GM12878 (cell line): ENCODE measurements at regions not wholly inside any gene's neighbourhood (a gene's known extent, or its start where the extent isn't known, plus 50 kb on each side); places are given as distances from the start of the nearest gene placed in this dataset.

ENCODE experiments used
- ATAC-seq: fragments of 200-7000 bp; cut with Tn5 transposase; 3 replicates; pipeline ENCODE4 v1.9.1; 2020; ENCODE audit warnings: mild to moderate bottlenecking, moderate library complexity
- BruUV-seq: library from RNA; stranded (reverse); fragments of 400-500 nt; replicated peaks from 2 replicates; lab custom pipeline; 2021; lab: Mats Ljungman, UMichigan
- CTCF ChIA-PET: fragments of 300-600 bp; sonication (Branson Sonifier 250); formaldehyde crosslinking; extraction: SDS; loops from one replicate; lab custom pipeline; 2021; ENCODE audit warnings: inconsistent platforms; lab: Yijun Ruan, JAX
- POLR2A ChIA-PET: fragments of 350-600 bp; formaldehyde crosslinking; extraction: SDS; loops from one replicate; lab custom pipeline; 2021; ENCODE audit warnings: inconsistent platforms; lab: Charles Lee
- RAD21 ChIA-PET: fragments of 300-600 bp; sonication (Branson Sonifier 250); formaldehyde crosslinking; loops from one replicate; lab custom pipeline; 2023; ENCODE audit warnings: antibody characterized with exemption; ENCODE audit not compliant: unreplicated experiment; lab: Charles Lee
- SMC1A ChIA-PET: fragments of 300-600 bp; sonication (Branson Sonifier 250); formaldehyde crosslinking; loops from one replicate; lab custom pipeline; 2023; ENCODE audit not compliant: unreplicated experiment, uncharacterized antibody; lab: Charles Lee
- DNase-seq: peaks from one replicate; pipeline ENCODE4 v3.0.0-alpha.2; 2011; ENCODE audit warnings: low read depth, low spot score
- FAIRE-seq: peaks from 3 replicates; lab custom pipeline; 2011; peaks lifted over from hg19 to GRCh38; lab: Jason Lieb, UNC
- H2AFZ ChIP-seq: 2 replicates; pipeline ENCODE4 v1.6.0; 2011; ENCODE audit warnings: low read depth, low read length, control low read depth; ENCODE audit not compliant: control insufficient read depth
- H3K27ac ChIP-seq: 2 replicates; pipeline ENCODE4 v1.5.1; 2011; ENCODE audit warnings: control low read depth; ENCODE audit not compliant: control insufficient read depth, insufficient read depth
- H3K27me3 ChIP-seq, 2 experiments: replicated peaks in 1 of 2; 2 replicates each; pipeline versions ENCODE4 v1.6.0 to v1.6.1; 2011; ENCODE audit warnings: low read length in 1 of 2; ENCODE audit not compliant: control insufficient read depth in 2 of 2, insufficient read depth in 2 of 2
- H3K36me3 ChIP-seq, 2 experiments: 2 replicates each; pipeline ENCODE4 v1.5.1; 2011; ENCODE audit warnings: low read length in 1 of 2; ENCODE audit not compliant: control insufficient read depth in 2 of 2, insufficient read depth in 2 of 2
- H3K4me1 ChIP-seq: 2 replicates; pipeline ENCODE4 v1.6.1; 2011; ENCODE audit warnings: mild to moderate bottlenecking, low read length, moderate library complexity, mixed read lengths; ENCODE audit not compliant: control insufficient read depth, insufficient read depth
- H3K4me2 ChIP-seq: 2 replicates; pipeline ENCODE4 v1.6.0; 2011; ENCODE audit warnings: control low read depth; ENCODE audit not compliant: control insufficient read depth, insufficient read depth
- H3K4me3 ChIP-seq: fragments of 200-600 bp; sonication (generic); 2 replicates; pipeline ENCODE4 v1.5.1; 2016
- H3K79me2 ChIP-seq: 2 replicates; pipeline ENCODE4 v1.6.0; 2011; ENCODE audit warnings: low read length; ENCODE audit not compliant: control insufficient read depth, insufficient read depth
- H3K9ac ChIP-seq: 2 replicates; pipeline ENCODE4 v1.8.0; 2011; ENCODE audit warnings: low read length, control low read depth, mixed read lengths; ENCODE audit not compliant: control insufficient read depth, insufficient read depth
- H3K9me3 ChIP-seq: replicated peaks from 3 replicates; pipeline ENCODE4 v1.5.1; 2011; ENCODE audit warnings: mild to moderate bottlenecking, low read length; ENCODE audit not compliant: control insufficient read depth, insufficient read depth
- H4K20me1 ChIP-seq: 2 replicates; pipeline ENCODE4 v1.6.0; 2011; ENCODE audit not compliant: control insufficient read depth, insufficient read depth
- ATF7 ChIP-seq: fragments of 450-650 bp; IDR thresholded peaks from 2 replicates; pipeline ENCODE4 v1.6.1; 2016; ENCODE audit warnings: low read depth, mild to moderate bottlenecking
- CHD4 ChIP-seq: fragments of 200-600 bp; sonication (generic); IDR thresholded peaks from 2 replicates; pipeline ENCODE4 v1.6.1; 2016; ENCODE audit warnings: mild to moderate bottlenecking
- GATAD2B ChIP-seq: fragments of 450-650 bp; conservative IDR thresholded peaks from 2 replicates; pipeline ENCODE4 v1.6.1; 2017; ENCODE audit warnings: low read depth, mild to moderate bottlenecking, moderate library complexity
- IRF5 ChIP-seq: fragments of 450-650 bp; IDR thresholded peaks from 2 replicates; pipeline ENCODE4 v1.6.1; 2017; ENCODE audit warnings: borderline replicate concordance
- PKNOX1 ChIP-seq: fragments of 450-650 bp; IDR thresholded peaks from 2 replicates; pipeline ENCODE4 v1.6.1; 2016; ENCODE audit warnings: mild to moderate bottlenecking
- RAD51 ChIP-seq: fragments of 450-650 bp; IDR thresholded peaks from 2 replicates; pipeline ENCODE4 v1.6.1; 2016; ENCODE audit warnings: moderate library complexity, mild to moderate bottlenecking, inconsistent platforms
- SMARCA5 ChIP-seq: fragments of 450-650 bp; IDR thresholded peaks from 2 replicates; pipeline ENCODE4 v1.6.1; 2017; ENCODE audit warnings: mild to moderate bottlenecking
- STAT3 ChIP-seq: IDR thresholded peaks from 2 replicates; pipeline ENCODE4 v1.6.1; 2011; ENCODE audit warnings: low read depth, low read length, improper control_type of control experiment
- WGBS: methylation state at CpG from one replicate; pipeline ENCODE4 v1.1.6; 2016; ENCODE audit warnings: low lambda C conversion rate; ENCODE audit not compliant: insufficient replicate concordance, insufficient coverage; ENCODE audit errors: missing lambda C conversion rate; 5-methylcytosine and 5-hydroxymethylcytosine counted together
- in situ Hi-C: fragments of 300-500 bp; cut with MboI; formaldehyde crosslinking; loops from 9 replicates; pipeline ENCODE4 v1.14.3; 2018; ENCODE audit warnings: mixed read lengths
- intact Hi-C: fragments of 100-400 bp; cut with micrococcal nuclease; formaldehyde crosslinking; loops from one replicate; pipeline ENCODE4 v1.14.2; 2022; ENCODE audit not compliant: unreplicated experiment
- TF ChIP-seq, protein P1 (sequence below): fragments of 450-650 bp; IDR thresholded peaks from 2 replicates; pipeline ENCODE4 v1.6.1; 2017; ENCODE audit warnings: mild to moderate bottlenecking, moderate library complexity

DNA sequence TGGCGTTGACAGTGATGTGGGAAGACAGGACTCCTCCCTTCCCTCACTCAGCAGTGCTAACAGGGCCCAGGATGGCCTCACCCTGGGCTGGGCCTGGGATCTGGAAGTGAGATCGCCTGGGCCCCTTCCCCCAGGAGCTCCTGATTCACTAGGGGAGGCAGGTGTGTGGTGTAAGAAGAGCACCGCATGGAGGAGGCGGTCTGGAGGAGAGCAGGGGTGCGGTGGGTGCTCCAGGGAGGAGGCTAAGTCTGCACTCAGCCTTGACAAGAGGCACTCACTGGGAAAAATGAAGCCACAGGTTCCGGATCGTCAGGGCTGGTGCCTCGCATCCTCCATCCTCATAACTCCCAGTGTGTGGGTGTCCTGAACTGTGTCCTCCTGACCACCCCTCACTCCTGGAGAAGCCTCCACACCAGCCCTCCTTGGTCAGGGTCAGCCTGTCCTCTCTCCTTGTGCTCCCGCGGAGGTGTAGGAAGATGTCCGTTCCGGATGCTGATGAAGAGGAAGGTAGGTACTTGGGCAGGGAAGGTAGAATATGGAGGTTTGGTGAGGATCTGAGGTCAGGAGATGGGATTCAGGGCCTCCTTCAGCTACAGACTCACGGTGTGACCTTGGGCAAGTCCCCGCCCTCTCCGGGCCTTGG, 142.1 kb upstream of the WNT4 start:
- WGBS = 46% methylated on average over 15 of the region's 15 CpGs

DNA sequence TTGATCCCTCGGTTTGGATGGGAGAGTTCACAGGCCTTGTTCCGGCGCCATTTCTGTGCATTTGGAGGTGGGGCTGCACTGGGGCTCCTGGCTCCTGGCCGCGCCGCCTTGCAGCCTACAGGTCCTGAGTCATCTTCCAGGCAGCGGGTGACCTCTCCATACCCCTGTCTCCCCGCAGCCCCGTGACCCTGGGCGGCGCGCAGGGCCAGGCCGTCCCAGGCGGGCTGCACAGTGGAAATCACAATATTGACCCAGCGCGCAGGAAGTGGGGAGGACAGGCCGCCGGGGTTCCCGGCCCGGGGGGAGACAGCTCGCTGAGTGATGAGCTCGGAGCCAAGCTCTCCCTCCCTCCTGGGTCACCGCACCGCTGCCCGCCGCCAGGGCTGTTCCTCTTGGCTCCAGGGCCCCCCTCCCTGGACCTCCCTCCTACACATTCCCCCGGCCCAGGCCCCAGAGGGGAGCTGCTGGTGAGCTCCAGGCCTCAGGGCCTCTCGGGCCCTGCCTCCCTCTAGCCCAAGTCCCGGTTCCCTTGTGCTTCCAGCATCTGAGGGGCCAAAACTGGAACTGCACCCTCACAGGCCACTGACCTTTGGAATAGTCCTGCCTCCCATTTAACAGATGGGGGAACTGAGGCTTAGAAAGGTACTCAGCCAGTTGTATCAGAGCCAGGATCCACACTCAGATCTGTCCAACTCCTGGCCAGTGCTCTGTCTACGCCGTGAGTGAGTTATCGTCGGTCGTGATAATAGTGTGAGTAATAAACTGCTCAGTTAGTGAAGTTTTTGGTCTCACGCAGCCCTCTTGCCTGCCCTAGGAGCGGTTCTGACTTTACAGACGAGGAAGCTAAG, 142.9 kb upstream of the WNT4 start:
- ChIA-PET POLR2A (no interaction called here), CTCF (interaction anchor here (0.6 kb wide), 1 partner anchor 50 kb away, joined by 4 read pairs; no protein-coding TSS in a partner anchor), SMC1A (no interaction called here), RAD21 (no interaction called here)
- Histone ChIP-seq H3K4me1 (no peaks in the 10 kb centered on the region), H3K27me3 (no peaks in the 10 kb centered on the region; a peak in 1 of 4 replicates), H3K4me3 (no peak overlapping the region), H4K20me1 (no peaks in the 10 kb centered on the region; the same call in 1 of the 2 replicates), H3K79me2 (no peaks in the 10 kb centered on the region), H2AFZ (no peak overlapping the region), H3K36me3 (no peaks in the 10 kb centered on the region), H3K9me3 (no peaks in the 10 kb centered on the region; the same call in 2 of the 3 replicates), H3K27ac (no peak overlapping the region), H3K4me2 (no peak overlapping the region), H3K9ac (no peak overlapping the region)
- in situ Hi-C loops = no loop called here
- intact Hi-C loops = no loop called here
- 57% methylated on average over 37 of the region's 37 CpGs for WGBS
- ATAC-seq (no peak), DNase-seq (no peak), FAIRE-seq (no peak)
- no TSS peak for BruUV-seq
- TF ChIP-seq ATF7 (no peak), GATAD2B (no peak), CHD4 (no peak), IRF5 (no peak), PKNOX1 (no peak), RAD51 (no peak), STAT3 (no peak)
- TF ChIP-seq, protein P1, sequence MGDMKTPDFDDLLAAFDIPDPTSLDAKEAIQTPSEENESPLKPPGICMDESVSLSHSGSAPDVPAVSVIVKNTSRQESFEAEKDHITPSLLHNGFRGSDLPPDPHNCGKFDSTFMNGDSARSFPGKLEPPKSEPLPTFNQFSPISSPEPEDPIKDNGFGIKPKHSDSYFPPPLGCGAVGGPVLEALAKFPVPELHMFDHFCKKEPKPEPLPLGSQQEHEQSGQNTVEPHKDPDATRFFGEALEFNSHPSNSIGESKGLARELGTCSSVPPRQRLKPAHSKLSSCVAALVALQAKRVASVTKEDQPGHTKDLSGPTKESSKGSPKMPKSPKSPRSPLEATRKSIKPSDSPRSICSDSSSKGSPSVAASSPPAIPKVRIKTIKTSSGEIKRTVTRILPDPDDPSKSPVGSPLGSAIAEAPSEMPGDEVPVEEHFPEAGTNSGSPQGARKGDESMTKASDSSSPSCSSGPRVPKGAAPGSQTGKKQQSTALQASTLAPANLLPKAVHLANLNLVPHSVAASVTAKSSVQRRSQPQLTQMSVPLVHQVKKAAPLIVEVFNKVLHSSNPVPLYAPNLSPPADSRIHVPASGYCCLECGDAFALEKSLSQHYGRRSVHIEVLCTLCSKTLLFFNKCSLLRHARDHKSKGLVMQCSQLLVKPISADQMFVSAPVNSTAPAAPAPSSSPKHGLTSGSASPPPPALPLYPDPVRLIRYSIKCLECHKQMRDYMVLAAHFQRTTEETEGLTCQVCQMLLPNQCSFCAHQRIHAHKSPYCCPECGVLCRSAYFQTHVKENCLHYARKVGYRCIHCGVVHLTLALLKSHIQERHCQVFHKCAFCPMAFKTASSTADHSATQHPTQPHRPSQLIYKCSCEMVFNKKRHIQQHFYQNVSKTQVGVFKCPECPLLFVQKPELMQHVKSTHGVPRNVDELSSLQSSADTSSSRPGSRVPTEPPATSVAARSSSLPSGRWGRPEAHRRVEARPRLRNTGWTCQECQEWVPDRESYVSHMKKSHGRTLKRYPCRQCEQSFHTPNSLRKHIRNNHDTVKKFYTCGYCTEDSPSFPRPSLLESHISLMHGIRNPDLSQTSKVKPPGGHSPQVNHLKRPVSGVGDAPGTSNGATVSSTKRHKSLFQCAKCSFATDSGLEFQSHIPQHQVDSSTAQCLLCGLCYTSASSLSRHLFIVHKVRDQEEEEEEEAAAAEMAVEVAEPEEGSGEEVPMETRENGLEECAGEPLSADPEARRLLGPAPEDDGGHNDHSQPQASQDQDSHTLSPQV = no peak

More for the DNA sequence above, 142.1 kb upstream of the WNT4 start:
- no peaks in the 10 kb centered on the region for H3K36me3 ChIP-seq
- H3K27me3 ChIP-seq = no peaks in the 10 kb centered on the region; a peak in 1 of 4 replicates
- no peaks in the 10 kb centered on the region; the same call in 1 of the 2 replicates for H4K20me1 ChIP-seq
- no peak overlapping the region for H2AFZ ChIP-seq
- H3K4me2 ChIP-seq = no peak overlapping the region
- RAD21 ChIA-PET = no interaction called here
- H3K9ac ChIP-seq = no peak overlapping the region
- SMC1A ChIA-PET = no interaction called here
- POLR2A ChIA-PET = no interaction called here
- BruUV-seq = no TSS peak
- H3K4me1 ChIP-seq = no peaks in the 10 kb centered on the region
- TF ChIP-seq SMARCA5 = no peak
- TF ChIP-seq, all 136 proteins: peak for 0
- CTCF ChIA-PET = no interaction called here
- FAIRE-seq (no peak), DNase-seq (no peak), ATAC-seq (no peak)
- H3K9me3 ChIP-seq = no peaks in the 10 kb centered on the region; the same call in 2 of the 3 replicates
- H3K79me2 ChIP-seq = no peaks in the 10 kb centered on the region
- intact Hi-C loops = no loop called here
- in situ Hi-C loops = no loop called here
- H3K27ac ChIP-seq = no peak overlapping the region
- no peak overlapping the region for H3K4me3 ChIP-seq
